HCT116 (cell line): ENCODE measurements at regions not wholly inside any gene's neighbourhood (a gene's known extent, or its start where the extent isn't known, plus 50 kb on each side); places are given as distances from the start of the nearest gene placed in this dataset.

Source experiments
- ATAC-seq: fragments of 200-7000 bp; cut with Tn5 transposase; 2 replicates; pipeline ENCODE4 v1.9.1; 2020; ENCODE audit warnings: mild to moderate bottlenecking, moderate library complexity
- BruUV-seq: library from RNA; stranded (reverse); fragments of 400-500 nt; replicated peaks from 2 replicates; lab custom pipeline; 2021; lab: Mats Ljungman, UMichigan
- CTCF ChIA-PET: fragments of 300-600 bp; sonication (Branson Sonifier 250); formaldehyde crosslinking; loops from one replicate; lab custom pipeline; 2021; ENCODE audit warnings: antibody characterized with exemption; lab: Charles Lee
- POLR2A ChIA-PET: fragments of 300-600, 350-600 bp; sonication (Branson Sonifier 250); formaldehyde crosslinking; loops from one replicate; lab custom pipeline; 2021; ENCODE audit warnings: antibody characterized with exemption; lab: Charles Lee
- RAD21 ChIA-PET, 2 experiments: fragments of 300-600 bp; sonication (Branson Sonifier 250); formaldehyde crosslinking; loops; one replicate each; lab custom pipeline; 2023; ENCODE audit warnings: low total read pairs in 2 of 2; ENCODE audit not compliant: uncharacterized antibody in 2 of 2, unreplicated experiment in 2 of 2, low non-redundant PET in 1 of 2; lab: Charles Lee
- DNase-seq: peaks from one replicate; pipeline ENCODE4 v3.0.0-alpha.2; 2010; ENCODE audit warnings: low read depth, low spot score
- H2AFZ ChIP-seq: fragments of 200-600 bp; shearing (Covaris generic), sonication (generic); 2 replicates; pipeline ENCODE4 v1.6.1; 2017; ENCODE audit warnings: low read depth, mixed run types, mixed read lengths, antibody characterized with exemption, low read length; ENCODE audit not compliant: poor library complexity, severe bottlenecking
- H3K27ac ChIP-seq: 2 replicates; pipeline ENCODE4 v1.5.1; 2012; ENCODE audit warnings: low read depth, low read length
- H3K27me3 ChIP-seq: fragments of 200-600 bp; sonication (generic); 2 replicates; pipeline ENCODE4 v1.6.1; 2016; ENCODE audit warnings: mixed run types, low read length, mixed read lengths; ENCODE audit not compliant: insufficient read depth
- H3K36me3 ChIP-seq, 2 experiments: fragments of 200-500 bp in 1 of 2; fragments of 200-600 bp in 1 of 2; sonication (Bioruptor generic) in 1 of 2; sonication (generic) in 1 of 2; 2 replicates each; pipeline versions ENCODE4 v1.5.1 to v1.6.1; 2014 to 2016; ENCODE audit warnings: low read length in 2 of 2, inconsistent platforms in 1 of 2, mixed read lengths in 1 of 2, mixed run types in 1 of 2; ENCODE audit not compliant: insufficient read depth in 2 of 2, control insufficient read depth in 1 of 2
- H3K4me1 ChIP-seq, 2 experiments: fragments of 200-600 bp in 1 of 2; sonication (generic) in 1 of 2; 2 replicates each; pipeline versions ENCODE4 v1.5.1 to v1.6.1; 2012 to 2017; ENCODE audit warnings: low read length in 2 of 2, inconsistent platforms in 1 of 2, mild to moderate bottlenecking in 1 of 2, mixed read lengths in 1 of 2, mixed run types in 1 of 2, moderate library complexity in 1 of 2; ENCODE audit not compliant: insufficient read depth in 2 of 2, control insufficient read depth in 1 of 2
- H3K4me2 ChIP-seq: fragments of 200-600 bp; sonication (generic); 2 replicates; pipeline ENCODE4 v1.6.1; 2017; ENCODE audit warnings: mixed run types, low read length, mixed read lengths
- H3K4me3 ChIP-seq, 2 experiments: fragments of 200-600 bp in 1 of 2; sonication (generic) in 1 of 2; replicated peaks in 1 of 2; 2 replicates each; pipeline ENCODE4 v1.5.1; 2011 to 2016; ENCODE audit warnings: low read length in 2 of 2, control low read depth in 1 of 2, low read depth in 1 of 2, mild to moderate bottlenecking in 1 of 2, mixed read lengths in 1 of 2, mixed run types in 1 of 2
- H3K79me2 ChIP-seq: fragments of 200-600 bp; sonication (generic); 2 replicates; pipeline ENCODE4 v1.6.1; 2017; ENCODE audit warnings: mild to moderate bottlenecking, mixed run types, low read length, moderate library complexity, mixed read lengths; ENCODE audit not compliant: insufficient read depth
- H3K9ac ChIP-seq: fragments of 200-600 bp; sonication (generic); 2 replicates; pipeline ENCODE4 v1.6.1; 2016; ENCODE audit warnings: low read length, mixed read lengths
- H3K9me2 ChIP-seq: fragments of 200-600 bp; sonication (generic), shearing (Covaris generic); 2 replicates; pipeline ENCODE4 v1.6.1; 2017; ENCODE audit warnings: mixed run types, mild to moderate bottlenecking, moderate library complexity; ENCODE audit not compliant: insufficient read depth
- H3K9me3 ChIP-seq, 2 experiments: fragments of 200-500 bp in 1 of 2; fragments of 200-600 bp in 1 of 2; sonication (Bioruptor generic) in 1 of 2; sonication (generic) in 1 of 2; 2 replicates each; pipeline ENCODE4 v1.6.1; 2014 to 2017; ENCODE audit warnings: low read length in 2 of 2, mixed read lengths in 2 of 2, inconsistent platforms in 1 of 2, low read depth in 1 of 2, mild to moderate bottlenecking in 1 of 2, mixed run types in 1 of 2, moderate library complexity in 1 of 2; ENCODE audit not compliant: control insufficient read depth in 1 of 2, insufficient read depth in 1 of 2
- H4K20me1 ChIP-seq: fragments of 200-600 bp; sonication (generic), shearing (Covaris generic); 2 replicates; pipeline ENCODE4 v1.6.1; 2017; ENCODE audit warnings: mixed run types, mild to moderate bottlenecking, moderate library complexity; ENCODE audit not compliant: insufficient read depth
- CBX3 ChIP-seq: IDR thresholded peaks from 2 replicates; pipeline ENCODE4 v1.6.1; 2012; ENCODE audit warnings: low read depth
- CEBPB ChIP-seq: IDR thresholded peaks from 2 replicates; pipeline ENCODE4 v1.6.1; 2012; ENCODE audit warnings: low read depth
- EGR1 ChIP-seq: IDR thresholded peaks from 2 replicates; pipeline ENCODE4 v1.6.1; 2012; ENCODE audit warnings: low read depth
- EZH2 ChIP-seq: fragments of 200-600 bp; sonication (generic); IDR thresholded peaks from 2 replicates; pipeline ENCODE4 v1.6.1; 2017; ENCODE audit warnings: antibody characterized with exemption, mixed run types
- EZH2phosphoT487 ChIP-seq: fragments of 200-600 bp; IDR thresholded peaks from 2 replicates; pipeline ENCODE4 v1.6.1; 2018; ENCODE audit warnings: antibody characterized with exemption, borderline replicate concordance
- FOSL1 ChIP-seq: IDR thresholded peaks from 2 replicates; pipeline ENCODE4 v1.6.1; 2012; ENCODE audit warnings: low read depth
- JUND ChIP-seq: IDR thresholded peaks from 2 replicates; pipeline ENCODE4 v1.6.1; 2012
- POLR2AphosphoS5 ChIP-seq: IDR thresholded peaks from 2 replicates; pipeline ENCODE4 v1.6.1; 2011; ENCODE audit warnings: mild to moderate bottlenecking, low read depth, low read length, moderate library complexity
- RAD21 ChIP-seq: IDR thresholded peaks from 2 replicates; pipeline ENCODE4 v1.6.1; 2012; ENCODE audit warnings: low read depth, mild to moderate bottlenecking
- SIN3A ChIP-seq: IDR thresholded peaks from 2 replicates; pipeline ENCODE4 v1.6.1; 2012; ENCODE audit warnings: low read depth
- SRF ChIP-seq: IDR thresholded peaks from 2 replicates; pipeline ENCODE4 v1.6.1; 2012; ENCODE audit warnings: low read depth
- TCF7L2 ChIP-seq: IDR thresholded peaks from 2 replicates; pipeline ENCODE4 v1.7.0; 2011; ENCODE audit warnings: borderline replicate concordance, inconsistent platforms; ENCODE audit not compliant: insufficient read depth, insufficient read length; ENCODE audit errors: extremely low read depth
- ZFX ChIP-seq: fragments of 450-650 bp; IDR thresholded peaks from 2 replicates; pipeline ENCODE4 v1.6.1; 2017
- ZNF274 ChIP-seq: fragments of 200-500 bp; sonication (Bioruptor generic); IDR thresholded peaks from 2 replicates; pipeline ENCODE4 v1.6.1; 2014; ENCODE audit warnings: mild to moderate bottlenecking, low read depth, low read length, inconsistent platforms
- intact Hi-C: fragments of 100-400 bp; cut with micrococcal nuclease; formaldehyde crosslinking; loops from 2 replicates; pipeline ENCODE4 v1.10.0; 2022
- TF ChIP-seq, protein P1 (sequence below): IDR thresholded peaks from 2 replicates; pipeline ENCODE4 v1.6.1; 2012
- TF ChIP-seq, protein P2 (sequence below): IDR thresholded peaks from 2 replicates; pipeline ENCODE4 v1.6.1; 2012
- TF ChIP-seq, protein P3 (sequence below): IDR thresholded peaks from 2 replicates; pipeline ENCODE4 v1.6.1; 2012; ENCODE audit warnings: low read depth
- TF ChIP-seq, protein P4 (sequence below), 3 experiments: fragments of 200-600 bp in 1 of 3; sonication (generic) in 1 of 3; IDR thresholded peaks in 2 of 3; conservative IDR thresholded peaks in 1 of 3; 2 replicates each; pipeline ENCODE4 v1.5.1; 2012 to 2017; ENCODE audit warnings: low read depth in 2 of 3, low read length in 2 of 3, antibody characterized with exemption in 1 of 3, borderline replicate concordance in 1 of 3, control low read depth in 1 of 3, mild to moderate bottlenecking in 1 of 3, mixed read lengths in 1 of 3, mixed run types in 1 of 3, moderate library complexity in 1 of 3; ENCODE audit not compliant: insufficient read depth in 1 of 3
- TF ChIP-seq, protein P5 (sequence below): IDR thresholded peaks from 2 replicates; pipeline ENCODE4 v1.6.1; 2011; ENCODE audit warnings: mild to moderate bottlenecking, low read length, moderate library complexity; ENCODE audit not compliant: insufficient replicate concordance; ENCODE audit errors: extremely low read depth

DNA sequence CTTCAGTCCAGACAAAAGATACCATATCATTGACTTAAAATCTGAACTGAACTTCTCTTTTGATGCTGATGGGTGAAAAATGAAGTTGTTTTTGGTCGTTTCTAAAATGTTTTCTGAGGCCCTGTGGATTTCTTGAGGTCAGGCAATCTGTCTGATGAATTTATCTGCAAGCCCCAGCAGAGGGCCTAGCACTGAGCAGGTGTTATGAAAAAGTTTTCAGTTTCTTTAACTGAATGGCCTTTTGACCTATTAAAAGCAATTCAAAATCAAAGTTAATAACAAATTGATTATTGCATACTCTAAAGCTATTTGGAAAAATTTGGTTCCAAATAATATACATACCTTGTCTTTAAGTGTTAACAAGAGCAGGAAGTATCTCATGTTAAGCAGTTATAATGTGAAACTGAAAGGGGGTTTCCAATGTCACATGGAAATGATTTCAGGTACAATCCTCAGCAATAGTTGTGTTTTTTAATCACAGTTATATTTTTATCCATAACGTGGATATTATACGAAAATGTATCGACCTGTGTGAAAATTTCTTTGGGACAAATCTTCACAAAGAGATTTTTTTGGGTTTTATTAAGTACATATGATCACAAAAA, 285.0 kb downstream of the SPANXN1 start:
- POLR2A ChIA-PET, result no interaction called here
- H2AFZ ChIP-seq, result no peak overlapping the region
- H3K4me3 ChIP-seq, result no peak overlapping the region
- BruUV-seq, result no TSS peak
- H3K27ac ChIP-seq, result no peak overlapping the region
- intact Hi-C loops, result no loop called here
- no peaks in the 10 kb centered on the region for H3K9me2 ChIP-seq
- H3K4me2 ChIP-seq, result no peak overlapping the region
- RAD21 ChIA-PET, result no interaction called here
- no peak overlapping the region for H3K9ac ChIP-seq
- peaks cover 0 to 5% of the 10 kb centered on the region in 2 experiments; a peak in 1 of 4 replicates for H3K9me3 ChIP-seq
- CTCF ChIA-PET, result no interaction called here
- H3K79me2 ChIP-seq, result no peaks in the 10 kb centered on the region
- no peak for TF ChIP-seq ZFX
- no peak for TF ChIP-seq ZNF274
- TF ChIP-seq, protein P1, sequence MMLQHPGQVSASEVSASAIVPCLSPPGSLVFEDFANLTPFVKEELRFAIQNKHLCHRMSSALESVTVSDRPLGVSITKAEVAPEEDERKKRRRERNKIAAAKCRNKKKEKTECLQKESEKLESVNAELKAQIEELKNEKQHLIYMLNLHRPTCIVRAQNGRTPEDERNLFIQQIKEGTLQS, result no peak
- TF ChIP-seq, protein P2, sequence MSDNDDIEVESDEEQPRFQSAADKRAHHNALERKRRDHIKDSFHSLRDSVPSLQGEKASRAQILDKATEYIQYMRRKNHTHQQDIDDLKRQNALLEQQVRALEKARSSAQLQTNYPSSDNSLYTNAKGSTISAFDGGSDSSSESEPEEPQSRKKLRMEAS, result no peak
- TF ChIP-seq, protein P3, sequence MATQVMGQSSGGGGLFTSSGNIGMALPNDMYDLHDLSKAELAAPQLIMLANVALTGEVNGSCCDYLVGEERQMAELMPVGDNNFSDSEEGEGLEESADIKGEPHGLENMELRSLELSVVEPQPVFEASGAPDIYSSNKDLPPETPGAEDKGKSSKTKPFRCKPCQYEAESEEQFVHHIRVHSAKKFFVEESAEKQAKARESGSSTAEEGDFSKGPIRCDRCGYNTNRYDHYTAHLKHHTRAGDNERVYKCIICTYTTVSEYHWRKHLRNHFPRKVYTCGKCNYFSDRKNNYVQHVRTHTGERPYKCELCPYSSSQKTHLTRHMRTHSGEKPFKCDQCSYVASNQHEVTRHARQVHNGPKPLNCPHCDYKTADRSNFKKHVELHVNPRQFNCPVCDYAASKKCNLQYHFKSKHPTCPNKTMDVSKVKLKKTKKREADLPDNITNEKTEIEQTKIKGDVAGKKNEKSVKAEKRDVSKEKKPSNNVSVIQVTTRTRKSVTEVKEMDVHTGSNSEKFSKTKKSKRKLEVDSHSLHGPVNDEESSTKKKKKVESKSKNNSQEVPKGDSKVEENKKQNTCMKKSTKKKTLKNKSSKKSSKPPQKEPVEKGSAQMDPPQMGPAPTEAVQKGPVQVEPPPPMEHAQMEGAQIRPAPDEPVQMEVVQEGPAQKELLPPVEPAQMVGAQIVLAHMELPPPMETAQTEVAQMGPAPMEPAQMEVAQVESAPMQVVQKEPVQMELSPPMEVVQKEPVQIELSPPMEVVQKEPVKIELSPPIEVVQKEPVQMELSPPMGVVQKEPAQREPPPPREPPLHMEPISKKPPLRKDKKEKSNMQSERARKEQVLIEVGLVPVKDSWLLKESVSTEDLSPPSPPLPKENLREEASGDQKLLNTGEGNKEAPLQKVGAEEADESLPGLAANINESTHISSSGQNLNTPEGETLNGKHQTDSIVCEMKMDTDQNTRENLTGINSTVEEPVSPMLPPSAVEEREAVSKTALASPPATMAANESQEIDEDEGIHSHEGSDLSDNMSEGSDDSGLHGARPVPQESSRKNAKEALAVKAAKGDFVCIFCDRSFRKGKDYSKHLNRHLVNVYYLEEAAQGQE, result no peak
- TF ChIP-seq FOSL1, result no peak
- no peak for TF ChIP-seq EZH2
- TF ChIP-seq, protein P4, sequence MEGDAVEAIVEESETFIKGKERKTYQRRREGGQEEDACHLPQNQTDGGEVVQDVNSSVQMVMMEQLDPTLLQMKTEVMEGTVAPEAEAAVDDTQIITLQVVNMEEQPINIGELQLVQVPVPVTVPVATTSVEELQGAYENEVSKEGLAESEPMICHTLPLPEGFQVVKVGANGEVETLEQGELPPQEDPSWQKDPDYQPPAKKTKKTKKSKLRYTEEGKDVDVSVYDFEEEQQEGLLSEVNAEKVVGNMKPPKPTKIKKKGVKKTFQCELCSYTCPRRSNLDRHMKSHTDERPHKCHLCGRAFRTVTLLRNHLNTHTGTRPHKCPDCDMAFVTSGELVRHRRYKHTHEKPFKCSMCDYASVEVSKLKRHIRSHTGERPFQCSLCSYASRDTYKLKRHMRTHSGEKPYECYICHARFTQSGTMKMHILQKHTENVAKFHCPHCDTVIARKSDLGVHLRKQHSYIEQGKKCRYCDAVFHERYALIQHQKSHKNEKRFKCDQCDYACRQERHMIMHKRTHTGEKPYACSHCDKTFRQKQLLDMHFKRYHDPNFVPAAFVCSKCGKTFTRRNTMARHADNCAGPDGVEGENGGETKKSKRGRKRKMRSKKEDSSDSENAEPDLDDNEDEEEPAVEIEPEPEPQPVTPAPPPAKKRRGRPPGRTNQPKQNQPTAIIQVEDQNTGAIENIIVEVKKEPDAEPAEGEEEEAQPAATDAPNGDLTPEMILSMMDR (IDR thresholded peaks at IDR 0.05 in 2 of 3, conservative IDR thresholded peaks at IDR 0.05 in 1 of 3; ENCODE audit: borderline replicate concordance in 1 of 3, insufficient read depth in 1 of 3, low read depth in 2 of 3, low read length in 2 of 3), result no peak
- TF ChIP-seq CEBPB, result no peak
- TF ChIP-seq, protein P5, sequence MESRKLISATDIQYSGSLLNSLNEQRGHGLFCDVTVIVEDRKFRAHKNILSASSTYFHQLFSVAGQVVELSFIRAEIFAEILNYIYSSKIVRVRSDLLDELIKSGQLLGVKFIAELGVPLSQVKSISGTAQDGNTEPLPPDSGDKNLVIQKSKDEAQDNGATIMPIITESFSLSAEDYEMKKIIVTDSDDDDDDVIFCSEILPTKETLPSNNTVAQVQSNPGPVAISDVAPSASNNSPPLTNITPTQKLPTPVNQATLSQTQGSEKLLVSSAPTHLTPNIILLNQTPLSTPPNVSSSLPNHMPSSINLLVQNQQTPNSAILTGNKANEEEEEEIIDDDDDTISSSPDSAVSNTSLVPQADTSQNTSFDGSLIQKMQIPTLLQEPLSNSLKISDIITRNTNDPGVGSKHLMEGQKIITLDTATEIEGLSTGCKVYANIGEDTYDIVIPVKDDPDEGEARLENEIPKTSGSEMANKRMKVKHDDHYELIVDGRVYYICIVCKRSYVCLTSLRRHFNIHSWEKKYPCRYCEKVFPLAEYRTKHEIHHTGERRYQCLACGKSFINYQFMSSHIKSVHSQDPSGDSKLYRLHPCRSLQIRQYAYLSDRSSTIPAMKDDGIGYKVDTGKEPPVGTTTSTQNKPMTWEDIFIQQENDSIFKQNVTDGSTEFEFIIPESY, result no peak
- TF ChIP-seq POLR2AphosphoS5, result no peak
- no peak for TF ChIP-seq TCF7L2
- no peak for TF ChIP-seq EZH2phosphoT487
- no peak for TF ChIP-seq SRF
- TF ChIP-seq SIN3A, result no peak
- TF ChIP-seq EGR1, result no peak
- no peak for TF ChIP-seq CBX3
- TF ChIP-seq JUND, result no peak
- no peak for TF ChIP-seq RAD21
- no peaks in the 10 kb centered on the region for H3K36me3 ChIP-seq
- H4K20me1 ChIP-seq, result no peaks in the 10 kb centered on the region
- no peaks in the 10 kb centered on the region for H3K4me1 ChIP-seq
- no peaks in the 10 kb centered on the region for H3K27me3 ChIP-seq
- ATAC-seq (no peak), DNase-seq (no peak)
